ENCODE measurements at regions not wholly inside any gene's neighbourhood (a gene's known extent, or its start where the extent isn't known, plus 50 kb on each side); places are given as distances from the start of the nearest gene placed in this dataset.

DNA sequence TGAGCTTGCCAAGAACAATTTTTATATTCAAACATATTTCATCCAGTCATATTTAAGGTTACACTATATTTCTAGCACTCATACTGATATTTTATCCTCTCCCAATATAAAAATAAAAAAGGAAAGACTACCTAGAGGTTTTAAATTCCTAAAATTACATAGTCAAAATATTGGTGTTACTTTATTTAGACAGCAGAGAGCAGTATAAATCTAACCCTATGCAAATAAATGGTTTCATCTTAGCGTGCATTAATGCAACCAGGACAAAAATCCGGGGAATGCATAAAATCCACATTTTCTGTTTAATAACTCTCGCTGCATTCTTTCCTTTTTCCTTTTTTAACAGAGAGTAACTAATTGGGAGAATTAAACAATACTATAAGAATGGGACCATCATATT lies 1447.4 kb upstream of the ALCAM start (continued):
- TF ChIP-seq, protein P1, sequence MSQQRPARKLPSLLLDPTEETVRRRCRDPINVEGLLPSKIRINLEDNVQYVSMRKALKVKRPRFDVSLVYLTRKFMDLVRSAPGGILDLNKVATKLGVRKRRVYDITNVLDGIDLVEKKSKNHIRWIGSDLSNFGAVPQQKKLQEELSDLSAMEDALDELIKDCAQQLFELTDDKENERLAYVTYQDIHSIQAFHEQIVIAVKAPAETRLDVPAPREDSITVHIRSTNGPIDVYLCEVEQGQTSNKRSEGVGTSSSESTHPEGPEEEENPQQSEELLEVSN (IDR thresholded peaks at IDR 0.05), result no peak

DNA sequence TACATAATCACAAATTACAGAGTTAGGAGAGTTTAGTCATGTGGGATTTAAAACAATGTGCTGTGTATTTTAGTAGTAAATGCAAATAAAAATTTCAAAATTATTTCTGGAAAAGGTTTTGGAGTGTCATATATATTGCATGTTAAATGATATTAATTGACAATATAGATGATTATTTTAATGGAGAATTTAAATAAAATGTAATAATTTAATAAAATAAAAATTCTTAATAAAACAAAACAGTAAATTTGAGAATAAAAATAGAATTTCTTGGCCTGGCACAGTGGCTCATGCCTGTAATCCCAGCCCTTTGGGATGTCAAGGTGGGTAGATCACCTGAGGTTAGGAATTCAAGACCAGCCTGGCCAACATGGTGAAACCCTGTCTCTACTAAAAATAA lies 1442.8 kb upstream of the ALCAM start:
- ChIA-PET POLR2A (ENCODE audit: partially characterized antibody) (no interaction called here), CTCF (ENCODE audit: partially characterized antibody) (no interaction called here)
- DNase-seq (ENCODE audit: low read depth in 1 of 2, low spot score in 2 of 2) (no peak), FAIRE-seq (no peak)
- Histone ChIP-seq H2BK5ac (ENCODE audit: low read depth, low read length) (no peak overlapping the region), H4K8ac (ENCODE audit: extremely low read depth, insufficient read depth, low read length) (no peak overlapping the region), H3K4me2 (ENCODE audit: insufficient read depth in 1 of 2, low read depth in 2 of 2, low read length in 2 of 2) (no peak overlapping the region), H3K4me3 (ENCODE audit: extremely low read depth in 1 of 4, insufficient read depth in 2 of 4, low read depth in 3 of 4, low read length in 4 of 4) (no peak overlapping the region), H2BK15ac (ENCODE audit: low read length) (no peak overlapping the region), H3K79me1 (ENCODE audit: low read depth, low read length) (no peaks in the 10 kb centered on the region), H4K91ac (replicated peaks; ENCODE audit: insufficient read length, low read length) (no peak overlapping the region), H3K36me3 (ENCODE audit: control insufficient read depth in 2 of 4, insufficient read depth in 4 of 4, low read length in 3 of 4) (no peaks in the 10 kb centered on the region), H3K27ac (ENCODE audit: low read depth, low read length) (no peak overlapping the region), H2AK5ac (ENCODE audit: low read depth, low read length) (no peak overlapping the region), H3K79me2 (ENCODE audit: control insufficient read depth in 1 of 2, insufficient read depth in 2 of 2, low read length in 2 of 2) (no peaks in the 10 kb centered on the region), H2BK120ac (replicated peaks; ENCODE audit: low read depth, low read length) (no peak overlapping the region), H3K4ac (replicated peaks; ENCODE audit: insufficient read length, low read depth, low read length) (no peak overlapping the region), H3K27me3 (replicated peaks in 1 of 4; ENCODE audit: control insufficient read depth in 3 of 4, extremely low read depth in 1 of 4, insufficient read depth in 3 of 4, low read length in 3 of 4) (no peaks in the 10 kb centered on the region), H2BK20ac (ENCODE audit: low read length) (no peak overlapping the region), H3K9me3 (ENCODE audit: insufficient read depth in 2 of 2, low read depth in 1 of 2, low read length in 1 of 2) (no peaks in the 10 kb centered on the region), H2BK12ac (ENCODE audit: low read depth, low read length) (no peak overlapping the region), H3K23ac (ENCODE audit: insufficient read length) (no peak overlapping the region), H2AFZ (ENCODE audit: low read length) (0 out of 2 replicates have a peak overlapping the region, but pooled peaks have one; percentile 30), H3K56ac (replicated peaks; ENCODE audit: insufficient read length, low read depth, low read length) (no peak overlapping the region), H3K4me1 (replicated peaks in 1 of 4; ENCODE audit: control insufficient read depth in 3 of 4, insufficient read depth in 4 of 4, low read length in 3 of 4) (no peaks in the 10 kb centered on the region), H3K18ac (ENCODE audit: extremely low read depth, low read length) (no peak overlapping the region), H4K20me1 (replicated peaks in 1 of 2; ENCODE audit: control insufficient read depth in 1 of 2, insufficient read depth in 2 of 2, low read length in 2 of 2) (no peaks in the 10 kb centered on the region), H4K5ac (ENCODE audit: insufficient read length, low read depth, low read length) (no peak overlapping the region), H3K9ac (replicated peaks in 1 of 4; ENCODE audit: extremely low read depth in 1 of 4, low read depth in 3 of 4, low read length in 3 of 4) (no peak overlapping the region), H3K23me2 (ENCODE audit: low read depth, low read length) (no peaks in the 10 kb centered on the region), H3K14ac (ENCODE audit: insufficient read length) (no peak overlapping the region)
- TF ChIP-seq RXRA (IDR thresholded peaks at IDR 0.05; ENCODE audit: insufficient read depth, low read depth, low read length) (no peak), TEAD4 (IDR thresholded peaks at IDR 0.05; ENCODE audit: low read depth, low read length) (no peak), NRF1 (IDR thresholded peaks at IDR 0.05; ENCODE audit: low read depth, low read length) (no peak), GABPA (IDR thresholded peaks at IDR 0.05; ENCODE audit: borderline replicate concordance, insufficient read depth, low read length) (no peak), JUN (IDR thresholded peaks at IDR 0.05; ENCODE audit: low read depth, low read length) (no peak), TAF7 (optimal IDR thresholded peaks at IDR 0.05; ENCODE audit: borderline replicate concordance, low read depth, low read length) (no peak), SIRT6 (IDR thresholded peaks at IDR 0.05; ENCODE audit: low read length) (no peak), PHF8 (conservative IDR thresholded peaks at IDR 0.05; ENCODE audit: low read depth, low read length) (no peak), CTCF (IDR thresholded peaks at IDR 0.05; ENCODE audit: control extremely low read depth in 1 of 3, insufficient read depth in 1 of 3, low read depth in 1 of 3, low read length in 3 of 3) (no peak), POU5F1 (IDR thresholded peaks at IDR 0.05; ENCODE audit: low read depth, low read length) (no peak)
